ENCODE measurements at regions not wholly inside any gene's neighbourhood (a gene's known extent, or its start where the extent isn't known, plus 50 kb on each side); places are given as distances from the start of the nearest gene placed in this dataset.

DNA sequence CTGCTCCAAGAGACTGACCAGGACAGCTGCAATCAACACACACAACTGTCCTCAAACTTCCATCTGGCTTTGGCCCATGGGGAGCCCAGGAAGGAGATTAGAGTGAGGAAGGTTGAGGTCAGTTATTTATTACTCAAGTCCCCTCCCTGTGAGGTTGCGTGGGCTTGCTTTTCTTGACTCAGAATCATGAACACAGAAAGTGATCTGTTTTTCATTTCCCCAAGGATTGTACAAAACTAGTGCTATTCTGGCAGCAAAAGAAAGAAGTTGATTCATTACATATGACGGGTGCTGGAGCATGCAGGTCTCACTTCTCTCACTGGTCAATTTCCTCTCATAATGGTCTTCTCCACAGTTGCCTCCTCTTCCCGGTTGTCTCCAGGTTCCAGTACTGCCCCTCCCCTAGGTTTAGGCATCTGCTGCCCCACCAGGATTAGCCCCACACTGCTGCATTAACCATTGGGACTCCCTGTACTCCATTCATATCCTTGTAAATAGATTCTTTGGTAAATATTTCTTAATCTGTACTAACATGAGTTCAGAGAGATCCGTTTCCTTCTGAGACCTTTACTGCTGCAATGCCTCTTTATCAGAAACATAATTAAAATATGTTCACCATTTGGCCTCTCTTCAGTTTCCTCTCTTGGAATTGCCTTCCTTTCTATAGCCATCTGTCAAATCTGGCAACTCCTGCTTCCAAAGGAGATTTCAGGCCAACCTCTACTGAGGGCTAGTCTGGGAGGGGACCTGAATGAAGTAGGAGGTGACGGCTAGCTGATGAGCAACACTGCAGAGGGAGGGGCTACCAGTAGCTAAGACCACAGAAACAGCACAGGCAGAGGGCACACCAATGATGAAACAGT, 888.8 kb downstream of the QKI start:
- TF ChIP-seq, protein P1, sequence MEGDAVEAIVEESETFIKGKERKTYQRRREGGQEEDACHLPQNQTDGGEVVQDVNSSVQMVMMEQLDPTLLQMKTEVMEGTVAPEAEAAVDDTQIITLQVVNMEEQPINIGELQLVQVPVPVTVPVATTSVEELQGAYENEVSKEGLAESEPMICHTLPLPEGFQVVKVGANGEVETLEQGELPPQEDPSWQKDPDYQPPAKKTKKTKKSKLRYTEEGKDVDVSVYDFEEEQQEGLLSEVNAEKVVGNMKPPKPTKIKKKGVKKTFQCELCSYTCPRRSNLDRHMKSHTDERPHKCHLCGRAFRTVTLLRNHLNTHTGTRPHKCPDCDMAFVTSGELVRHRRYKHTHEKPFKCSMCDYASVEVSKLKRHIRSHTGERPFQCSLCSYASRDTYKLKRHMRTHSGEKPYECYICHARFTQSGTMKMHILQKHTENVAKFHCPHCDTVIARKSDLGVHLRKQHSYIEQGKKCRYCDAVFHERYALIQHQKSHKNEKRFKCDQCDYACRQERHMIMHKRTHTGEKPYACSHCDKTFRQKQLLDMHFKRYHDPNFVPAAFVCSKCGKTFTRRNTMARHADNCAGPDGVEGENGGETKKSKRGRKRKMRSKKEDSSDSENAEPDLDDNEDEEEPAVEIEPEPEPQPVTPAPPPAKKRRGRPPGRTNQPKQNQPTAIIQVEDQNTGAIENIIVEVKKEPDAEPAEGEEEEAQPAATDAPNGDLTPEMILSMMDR (IDR thresholded peaks at IDR 0.05; ENCODE audit: control insufficient read depth, insufficient read depth, low read depth, low read length, missing control alignments): no peak
- no peak overlapping the region for H3K4me3 ChIP-seq (ENCODE audit: control insufficient read depth, low read depth, low read length)
- DNase-seq (ENCODE audit: low read depth): peak; percentile 58

DNA sequence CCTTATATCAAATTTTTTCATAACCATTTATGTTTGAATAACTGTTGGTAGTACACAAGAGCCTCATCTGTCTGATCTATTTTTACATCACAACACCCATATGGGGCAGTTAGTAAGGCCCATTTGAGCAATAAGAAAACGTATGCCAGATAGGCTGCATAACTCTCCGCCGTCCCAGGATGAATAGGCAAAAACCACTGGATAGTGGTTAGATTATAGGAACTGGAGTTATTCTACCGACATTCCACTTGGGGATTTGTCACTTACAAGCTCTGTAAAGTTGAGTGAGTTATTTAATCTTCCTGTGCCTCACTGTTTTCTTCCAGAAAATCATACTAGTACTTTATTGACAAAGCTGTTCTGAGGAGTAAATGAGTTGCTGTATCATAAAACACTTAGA, 881.9 kb downstream of the QKI start:
- no peak overlapping the region for H3K4me3 ChIP-seq (ENCODE audit: control insufficient read depth, low read depth, low read length)
- peak; percentile 51 for DNase-seq (ENCODE audit: low read depth)
- TF ChIP-seq, protein P1 (IDR thresholded peaks at IDR 0.05; ENCODE audit: control insufficient read depth, insufficient read depth, low read depth, low read length, missing control alignments): no peak

DNA sequence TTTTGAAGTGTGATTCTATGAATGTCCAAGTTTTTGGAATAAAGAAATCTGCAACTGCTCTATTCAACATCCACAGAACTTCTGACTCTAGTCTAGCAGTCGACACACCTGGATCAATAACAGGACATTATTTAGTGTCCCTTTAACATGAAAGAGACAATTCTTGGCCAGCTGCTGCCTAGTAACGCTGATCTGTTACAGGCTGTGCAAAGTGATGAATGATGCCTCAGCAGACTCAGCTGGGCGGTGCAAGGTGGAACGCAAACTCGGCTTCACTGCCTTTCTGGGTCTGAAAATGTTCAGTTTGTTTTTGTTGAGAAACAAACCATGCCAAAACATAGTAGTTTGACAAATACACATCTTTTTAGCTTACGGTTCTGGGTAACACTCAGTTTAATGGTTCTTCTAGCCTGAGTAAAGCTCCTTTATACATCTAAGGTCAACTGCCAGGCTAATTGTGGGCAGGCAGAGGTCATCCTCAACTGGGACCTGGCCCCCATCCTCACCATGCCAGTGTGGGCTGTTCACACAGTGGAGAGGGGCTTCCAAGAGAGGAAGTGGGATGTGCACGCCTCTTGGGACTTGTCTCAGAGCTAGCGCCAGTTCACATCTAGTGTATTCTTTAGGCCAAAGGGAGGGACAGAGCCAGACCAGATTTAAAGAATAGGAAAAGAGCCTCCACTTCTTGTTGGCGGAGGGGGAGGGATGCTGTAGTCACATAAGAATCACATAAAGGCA, 879.7 kb downstream of the QKI start:
- no peak for DNase-seq (ENCODE audit: low read depth)
- TF ChIP-seq, protein P1 (IDR thresholded peaks at IDR 0.05; ENCODE audit: control insufficient read depth, insufficient read depth, low read depth, low read length, missing control alignments): no peak

DNA sequence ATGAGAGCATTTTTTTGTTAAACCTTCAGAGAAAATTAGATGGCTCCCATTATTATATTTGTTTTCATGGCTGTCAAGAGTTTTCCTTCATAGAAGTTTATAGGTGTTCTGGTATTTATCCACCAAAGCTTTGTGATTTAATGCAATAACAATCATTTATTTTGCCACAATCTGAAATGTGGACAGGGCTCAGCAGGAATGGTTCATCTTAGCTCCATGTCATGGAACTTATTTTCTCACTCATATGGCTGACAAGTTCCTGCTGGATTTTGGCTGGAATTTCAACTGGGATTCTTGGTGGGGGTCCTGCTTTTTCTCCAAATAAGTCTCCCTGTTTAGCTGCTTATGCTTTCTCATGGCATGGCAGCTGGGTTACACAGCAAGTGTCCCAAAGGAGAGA, 876.7 kb downstream of the QKI start:
- DNase-seq (ENCODE audit: low read depth): no peak
- TF ChIP-seq, protein P1 (IDR thresholded peaks at IDR 0.05; ENCODE audit: control insufficient read depth, insufficient read depth, low read depth, low read length, missing control alignments): no peak
- no peak overlapping the region for H3K4me3 ChIP-seq (ENCODE audit: control insufficient read depth, low read depth, low read length)

More for the DNA sequence above, 879.7 kb downstream of the QKI start:
- no peak overlapping the region for H3K4me3 ChIP-seq (ENCODE audit: control insufficient read depth, low read depth, low read length)

DNA sequence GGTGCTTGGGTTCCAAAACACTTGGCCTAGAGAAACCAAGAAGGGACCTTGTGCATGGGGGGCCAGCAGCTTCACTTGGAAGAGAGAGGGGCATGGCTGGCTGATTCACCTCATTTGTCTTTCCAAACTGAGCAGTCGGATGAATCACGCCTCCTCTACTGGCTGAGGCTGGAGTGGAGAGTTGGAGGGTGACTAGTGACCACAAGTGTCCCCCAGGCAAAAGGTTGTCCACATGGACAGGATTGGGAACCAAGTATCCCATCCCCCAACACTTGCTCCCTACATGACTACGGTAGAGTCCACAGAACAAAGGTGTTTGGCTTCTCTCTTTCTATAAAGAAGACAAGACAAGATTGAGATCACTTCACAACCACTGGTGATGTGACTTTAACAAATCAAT, 875.6 kb downstream of the QKI start:
- H3K4me3 ChIP-seq (ENCODE audit: control insufficient read depth, low read depth, low read length): no peak overlapping the region
- TF ChIP-seq, protein P1 (IDR thresholded peaks at IDR 0.05; ENCODE audit: control insufficient read depth, insufficient read depth, low read depth, low read length, missing control alignments): no peak
- no peak for DNase-seq (ENCODE audit: low read depth)

GRCh38 chr6:164286011-164286410, 871.5 kb downstream of the QKI start:
- DNase-seq (ENCODE audit: low read depth): no peak
- no peak overlapping the region for H3K4me3 ChIP-seq (ENCODE audit: control insufficient read depth, low read depth, low read length)
- TF ChIP-seq, protein P1 (IDR thresholded peaks at IDR 0.05; ENCODE audit: control insufficient read depth, insufficient read depth, low read depth, low read length, missing control alignments): no peak

Data from AG09309 (cell line).